WI38 (cell line): ENCODE measurements at regions not wholly inside any gene's neighbourhood (a gene's known extent, or its start where the extent isn't known, plus 50 kb on each side); places are given as distances from the start of the nearest gene placed in this dataset.
A peak's percentile ranks its signal among the peaks of the same experiment; 100 is the strongest.

ENCODE experiments used
- H3K4me3 ChIP-seq: 2 replicates; pipeline ENCODE4 v1.5.1; 2011; ENCODE audit warnings: low read depth, mild to moderate bottlenecking, control low read depth, low read length
- CTCF ChIP-seq: IDR thresholded peaks from 2 replicates; pipeline ENCODE4 v1.5.1; 2012; ENCODE audit warnings: low read depth, mild to moderate bottlenecking, control low read depth, low read length

GRCh38 chr2:160666154-160667060 lies 172.8 kb upstream of the RBMS1 start:
- H3K4me3 ChIP-seq = peak overlapping the region; percentile 30
- no peak for TF ChIP-seq CTCF

- no peak for TF ChIP-seq CTCF
- H3K4me3 ChIP-seq = no peak overlapping the region
These were observed 174.2 kb upstream of the RBMS1 start for GRCh38 chr2:160667811-160668210.

- no peak for TF ChIP-seq CTCF
- no peak overlapping the region for H3K4me3 ChIP-seq
These were observed 177.0 kb upstream of the RBMS1 start for GRCh38 chr2:160670618-160671017.

GRCh38 chr2:160672211-160672610 lies 178.6 kb upstream of the RBMS1 start:
- TF ChIP-seq CTCF = no peak
- no peak overlapping the region for H3K4me3 ChIP-seq

GRCh38 chr2:160674146-160674750 lies 180.6 kb upstream of the RBMS1 start:
- H3K4me3 ChIP-seq = no peak overlapping the region
- no peak for TF ChIP-seq CTCF

- H3K4me3 ChIP-seq = no peak overlapping the region
- TF ChIP-seq CTCF = no peak
These were observed 186.1 kb upstream of the RBMS1 start for GRCh38 chr2:160679686-160680085.

- no peak for TF ChIP-seq CTCF
- no peak overlapping the region for H3K4me3 ChIP-seq
These were observed 186.7 kb upstream of the RBMS1 start for GRCh38 chr2:160680294-160680693.
